Sigmoid colon (tissue), 4 donors: ENCODE measurements at regions not wholly inside any gene's neighbourhood (a gene's known extent, or its start where the extent isn't known, plus 50 kb on each side); places are given as distances from the start of the nearest gene placed in this dataset.

Experiments used
- EP300 ChIP-seq, 4 donors: sonication (generic); formaldehyde crosslinking; IDR thresholded peaks; one replicate each; pipeline ENCODE4 v1.6.1; 2017; ENCODE audit warnings: antibody characterized with exemption in 4 of 4
- POLR2A ChIP-seq, 2 donors: fragments of 450-650 bp; IDR thresholded peaks; one replicate each; pipeline ENCODE4 v1.6.1; 2016; ENCODE audit warnings: antibody characterized with exemption in 2 of 2, mild to moderate bottlenecking in 2 of 2, moderate library complexity in 2 of 2
- POLR2AphosphoS5 ChIP-seq, 4 donors: sonication (generic); formaldehyde crosslinking; IDR thresholded peaks; one replicate each; pipeline ENCODE4 v1.6.1; 2017; ENCODE audit warnings: antibody characterized with exemption in 4 of 4
- TF ChIP-seq, protein P1 (sequence below), 4 experiments: fragments of 450-650 bp in 3 of 4; fragments of 200-600 bp in 1 of 4; IDR thresholded peaks; one replicate each; pipeline ENCODE4 v1.5.1; 2016 to 2019; ENCODE audit warnings: antibody characterized with exemption in 4 of 4, mild to moderate bottlenecking in 3 of 4, moderate library complexity in 2 of 4

DNA sequence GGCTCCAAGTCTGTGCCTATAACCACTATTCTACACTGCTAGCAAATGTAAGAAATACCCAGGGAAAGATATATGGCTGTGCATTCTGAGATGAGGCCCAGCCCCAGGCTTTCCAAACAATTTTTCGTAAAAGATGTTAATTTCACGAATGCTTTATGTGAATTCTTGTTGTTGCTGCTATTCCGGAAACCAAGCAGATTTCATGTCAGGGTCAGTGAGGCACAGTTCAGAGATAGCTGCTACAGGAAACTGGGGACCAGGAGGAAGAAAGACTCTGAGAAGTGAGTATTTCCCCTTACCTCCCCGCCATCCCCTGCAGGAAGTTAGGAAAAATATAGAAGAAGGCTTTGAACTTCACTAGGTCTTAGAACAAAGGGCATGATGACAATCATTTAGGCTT lies 84.7 kb upstream of the TP53I11 start:
- TF ChIP-seq, protein P1, sequence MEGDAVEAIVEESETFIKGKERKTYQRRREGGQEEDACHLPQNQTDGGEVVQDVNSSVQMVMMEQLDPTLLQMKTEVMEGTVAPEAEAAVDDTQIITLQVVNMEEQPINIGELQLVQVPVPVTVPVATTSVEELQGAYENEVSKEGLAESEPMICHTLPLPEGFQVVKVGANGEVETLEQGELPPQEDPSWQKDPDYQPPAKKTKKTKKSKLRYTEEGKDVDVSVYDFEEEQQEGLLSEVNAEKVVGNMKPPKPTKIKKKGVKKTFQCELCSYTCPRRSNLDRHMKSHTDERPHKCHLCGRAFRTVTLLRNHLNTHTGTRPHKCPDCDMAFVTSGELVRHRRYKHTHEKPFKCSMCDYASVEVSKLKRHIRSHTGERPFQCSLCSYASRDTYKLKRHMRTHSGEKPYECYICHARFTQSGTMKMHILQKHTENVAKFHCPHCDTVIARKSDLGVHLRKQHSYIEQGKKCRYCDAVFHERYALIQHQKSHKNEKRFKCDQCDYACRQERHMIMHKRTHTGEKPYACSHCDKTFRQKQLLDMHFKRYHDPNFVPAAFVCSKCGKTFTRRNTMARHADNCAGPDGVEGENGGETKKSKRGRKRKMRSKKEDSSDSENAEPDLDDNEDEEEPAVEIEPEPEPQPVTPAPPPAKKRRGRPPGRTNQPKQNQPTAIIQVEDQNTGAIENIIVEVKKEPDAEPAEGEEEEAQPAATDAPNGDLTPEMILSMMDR (IDR thresholded peaks at IDR 0.05): no peak
- TF ChIP-seq POLR2AphosphoS5 (IDR thresholded peaks at IDR 0.05) (no peak), EP300 (IDR thresholded peaks at IDR 0.05) (no peak), POLR2A (IDR thresholded peaks at IDR 0.05) (no peak)
